G401.6 (cell line): ENCODE measurements at regions not wholly inside any gene's neighbourhood (a gene's known extent, or its start where the extent isn't known, plus 50 kb on each side); places are given as distances from the start of the nearest gene placed in this dataset.
"Not testable (repeated sequence)": the region's sequence is repeated elsewhere in the genome, so short reads cannot be mapped to it uniquely, and the experiment has no call there.

Experiments
- FAIRE-seq: peaks from 2 replicates; lab custom pipeline; 2012; peaks lifted over from hg19 to GRCh38; lab: Jason Lieb, UNC

DNA sequence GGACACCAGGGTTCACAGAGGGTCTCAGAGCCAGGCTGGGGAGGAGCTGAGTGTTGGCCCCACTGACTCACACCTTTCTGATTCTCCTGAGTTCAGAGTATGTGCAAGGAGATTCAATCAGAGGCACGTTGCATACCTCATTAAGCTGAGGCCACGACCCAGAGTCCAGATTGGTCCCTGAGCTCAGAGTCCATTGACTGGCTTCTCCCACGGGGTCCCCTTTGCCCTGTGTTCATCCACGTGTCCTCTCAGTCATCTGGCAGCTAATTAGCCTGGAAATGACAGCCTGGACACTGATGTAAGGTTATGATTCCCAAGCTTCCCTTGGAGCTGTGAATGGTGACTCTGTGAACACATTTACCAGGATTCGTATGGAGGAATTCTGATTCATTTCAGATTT lies 267.2 kb downstream of the SH3BP4 start:
- no peak for FAIRE-seq

DNA sequence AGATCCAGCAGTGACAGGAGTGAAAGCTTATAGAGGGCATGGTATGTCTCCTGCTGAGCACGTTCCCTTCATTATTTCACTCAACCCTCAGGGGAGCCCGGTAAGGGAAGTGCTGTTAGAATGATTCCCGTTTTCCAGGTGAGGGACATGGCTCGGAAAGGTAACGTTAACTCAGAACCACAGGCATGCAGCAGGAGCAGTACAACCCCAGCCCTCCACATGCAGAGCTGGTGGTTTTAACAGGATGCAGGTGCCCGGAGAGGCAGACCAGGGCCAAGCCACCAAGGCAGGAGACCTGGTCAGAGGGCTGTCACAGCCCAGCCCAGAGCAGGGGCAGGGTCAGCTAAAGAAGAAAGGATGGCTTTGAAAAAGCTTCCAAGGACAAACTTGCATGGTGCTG lies 268.5 kb downstream of the SH3BP4 start:
- FAIRE-seq: no peak

DNA sequence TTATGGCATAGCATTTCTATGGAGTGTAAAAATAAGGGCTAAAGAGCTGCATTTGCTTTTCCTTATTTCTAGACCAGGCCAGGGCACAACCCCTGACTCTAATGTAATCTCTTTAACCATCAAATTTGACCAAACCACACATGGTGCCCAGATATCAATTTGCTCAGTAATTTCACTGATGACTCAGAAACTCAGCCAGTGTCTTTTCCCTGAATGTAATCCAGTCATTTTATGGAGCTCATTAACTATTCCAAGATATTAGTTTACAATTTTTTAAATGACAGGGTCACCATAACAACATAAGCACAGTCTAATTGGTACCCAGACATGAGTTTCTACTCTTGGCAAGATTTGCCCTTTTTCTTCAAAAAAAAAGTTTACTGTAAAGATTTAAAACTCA lies 270.8 kb upstream of the AGAP1 start:
- no peak for FAIRE-seq

DNA sequence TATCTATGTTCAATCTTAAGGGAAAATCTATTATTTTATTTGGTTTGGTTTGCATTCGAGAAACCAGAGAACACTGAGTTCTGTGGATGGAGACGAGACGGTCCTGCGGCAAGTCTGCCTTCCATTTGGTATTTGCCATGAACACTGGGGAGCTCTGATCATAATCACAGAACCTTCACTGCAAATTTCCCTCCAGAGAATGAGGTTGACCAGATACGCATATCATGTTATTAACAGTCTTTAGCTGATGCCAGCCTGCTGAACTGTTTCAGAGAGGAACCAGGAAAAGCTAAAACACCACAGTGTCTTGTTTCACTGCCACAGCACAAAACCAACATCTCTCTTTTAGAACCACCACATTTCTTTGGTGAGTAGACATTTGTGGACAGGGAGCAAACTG lies 269.4 kb upstream of the AGAP1 start:
- FAIRE-seq: no peak

DNA sequence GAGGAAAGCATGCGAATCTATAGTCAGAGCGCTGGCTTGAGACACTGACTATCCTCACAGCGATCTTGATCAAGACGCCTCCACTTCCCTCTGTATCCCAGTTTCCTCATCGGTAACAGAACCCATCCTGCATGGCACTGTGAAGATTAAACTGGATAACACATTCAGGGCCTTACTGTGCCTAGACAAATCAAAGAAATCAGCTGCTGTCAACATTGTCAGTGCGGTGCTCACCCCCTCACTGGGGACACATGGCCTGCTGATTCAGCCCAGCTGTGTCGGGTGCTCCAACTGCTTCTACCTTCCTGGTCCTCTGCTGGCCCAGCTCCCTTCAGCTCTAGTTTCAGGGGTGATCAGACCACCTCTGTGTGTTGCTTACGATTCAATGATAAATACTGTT lies 268.6 kb upstream of the AGAP1 start:
- no peak for FAIRE-seq

DNA sequence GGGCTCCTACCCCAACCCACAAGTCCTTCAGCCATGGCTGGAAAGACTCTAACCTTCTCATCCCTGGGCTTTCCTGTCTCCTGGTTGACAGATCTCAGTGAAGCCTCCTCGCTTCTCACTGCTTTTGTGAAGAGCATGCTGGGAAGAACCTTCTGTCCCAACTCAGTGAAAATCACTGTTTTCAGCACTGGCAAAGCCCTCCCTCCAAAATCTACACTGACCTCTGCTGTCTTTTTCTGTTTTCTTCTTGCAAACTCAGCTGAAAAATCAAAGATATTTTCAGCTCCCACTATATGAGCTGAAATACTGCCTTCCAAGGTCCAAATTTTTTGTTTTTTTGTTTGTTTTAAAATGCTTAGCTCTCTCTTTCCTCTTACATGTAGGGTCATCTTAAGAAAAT lies 266.3 kb upstream of the AGAP1 start:
- no peak for FAIRE-seq

DNA sequence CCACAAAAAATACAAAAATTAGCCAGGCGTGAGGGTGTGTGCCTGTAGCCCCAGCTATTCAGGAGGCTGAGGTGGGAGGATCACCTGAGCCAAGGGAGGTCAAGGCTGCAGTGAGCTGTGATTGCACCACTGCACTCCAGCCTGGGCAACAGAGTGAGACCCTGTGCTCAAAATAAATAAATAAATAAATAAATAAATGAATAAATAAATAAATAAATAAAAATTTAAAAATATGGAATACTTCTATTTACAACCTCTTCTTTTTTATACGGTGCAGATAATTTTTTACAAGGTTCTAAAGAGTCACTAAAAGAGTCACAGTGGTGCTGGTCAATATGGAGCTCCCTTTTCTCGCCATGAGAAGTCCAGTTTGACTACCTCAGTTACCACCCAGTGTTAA lies 265.4 kb upstream of the AGAP1 start:
- FAIRE-seq: not testable (repeated sequence)

DNA sequence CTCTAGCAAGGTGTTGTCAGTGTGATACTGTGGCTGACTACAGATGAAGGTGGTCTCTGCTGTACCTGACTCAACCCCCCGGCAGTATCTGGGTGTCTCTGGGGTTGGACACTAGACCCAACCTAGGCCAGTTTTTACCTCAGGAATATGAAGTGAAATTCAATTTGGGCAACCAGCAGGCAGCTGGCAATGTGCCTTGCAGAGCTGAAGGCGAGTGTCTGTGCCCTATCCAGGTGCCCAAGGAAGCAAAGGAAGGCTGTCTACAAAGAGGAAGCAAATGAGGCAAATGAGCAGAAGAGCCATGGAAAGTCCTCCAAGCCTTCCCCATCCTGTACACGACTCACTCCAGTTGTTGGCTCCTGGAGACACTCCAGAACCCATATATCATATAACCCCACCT lies 264.6 kb upstream of the AGAP1 start:
- no peak for FAIRE-seq

DNA sequence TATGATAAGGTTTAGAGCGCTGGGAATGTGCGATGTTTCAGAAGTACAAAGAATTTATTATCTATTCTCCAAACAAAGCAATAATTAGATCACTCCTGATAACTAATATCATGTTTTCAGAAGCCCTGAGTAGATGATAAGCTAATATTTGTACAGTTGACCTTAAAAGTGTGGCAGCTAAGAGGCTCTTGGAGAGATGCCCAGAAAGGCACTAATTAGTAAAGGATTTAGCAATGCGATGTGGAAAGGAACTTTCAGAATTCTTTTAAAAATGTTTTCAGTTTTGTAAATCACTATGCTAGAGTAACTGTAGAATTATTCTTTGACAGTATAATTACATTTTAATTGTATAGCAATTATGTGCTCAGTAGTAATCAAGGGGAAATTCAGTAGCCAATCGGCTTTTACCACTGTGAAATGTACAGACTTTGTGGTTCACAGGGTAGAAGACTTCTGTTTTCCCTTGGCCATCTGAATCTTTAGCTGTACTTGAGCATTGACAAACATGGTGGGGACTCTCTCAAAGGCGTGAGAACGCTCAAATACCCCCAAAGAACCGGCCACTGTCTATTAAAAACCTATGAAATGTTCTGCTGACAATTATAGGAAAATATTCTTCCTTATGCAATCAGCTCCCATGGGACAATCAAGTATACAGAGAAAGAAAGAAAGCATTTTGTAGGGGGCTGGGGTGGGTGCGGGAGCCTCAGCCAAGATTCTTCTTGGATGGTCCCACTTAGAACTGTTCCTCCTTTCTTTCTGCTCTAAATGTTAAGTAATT lies 262.8 kb upstream of the AGAP1 start:
- no peak for FAIRE-seq

DNA sequence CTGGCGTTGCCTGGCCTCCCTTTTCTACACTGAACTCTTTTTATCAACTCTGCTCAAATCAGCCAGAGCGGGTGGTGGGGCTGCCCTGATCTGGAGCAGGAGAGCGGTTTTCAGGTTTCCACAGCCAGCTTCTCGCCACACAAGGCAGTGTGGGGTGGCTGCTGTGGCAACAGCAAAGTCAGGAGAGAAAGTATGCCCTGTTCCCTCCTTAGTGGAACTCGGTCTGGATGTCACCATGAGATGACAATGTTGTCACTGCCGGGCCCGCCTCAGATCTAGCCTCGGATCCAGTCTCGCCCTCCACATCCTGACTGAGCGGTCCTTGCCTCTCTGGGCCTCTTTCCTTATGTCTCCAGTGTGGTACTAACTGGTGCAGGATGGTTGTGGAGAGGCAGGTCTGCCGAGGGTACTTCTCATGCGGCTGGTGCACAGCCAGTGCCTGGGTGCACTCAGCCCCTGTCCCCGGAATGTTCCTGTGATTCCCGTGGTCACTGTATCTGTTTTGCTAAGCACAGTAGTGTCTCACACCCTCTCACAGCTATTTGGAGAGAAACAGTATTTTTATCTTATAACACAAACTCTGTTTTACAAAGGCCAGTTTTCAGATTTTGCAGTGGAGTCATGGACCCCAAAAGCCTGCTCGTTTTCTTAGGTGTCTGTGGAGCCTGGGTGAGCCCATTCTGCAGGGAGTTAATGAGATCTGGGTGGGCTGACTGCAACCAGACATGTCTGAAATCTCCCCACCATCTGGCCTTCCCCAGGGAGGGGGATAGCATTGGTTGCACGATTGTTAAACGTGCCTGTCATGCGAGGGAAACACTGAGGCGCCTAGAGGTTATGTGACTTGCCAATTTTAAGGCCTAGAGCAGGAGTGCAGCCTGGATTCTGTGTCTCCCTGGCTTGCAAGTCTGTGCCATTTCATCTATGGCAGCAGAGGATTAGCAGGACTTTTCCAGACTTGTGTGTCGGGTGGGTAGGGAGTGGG lies 261.1 kb upstream of the AGAP1 start:
- no peak for FAIRE-seq

DNA sequence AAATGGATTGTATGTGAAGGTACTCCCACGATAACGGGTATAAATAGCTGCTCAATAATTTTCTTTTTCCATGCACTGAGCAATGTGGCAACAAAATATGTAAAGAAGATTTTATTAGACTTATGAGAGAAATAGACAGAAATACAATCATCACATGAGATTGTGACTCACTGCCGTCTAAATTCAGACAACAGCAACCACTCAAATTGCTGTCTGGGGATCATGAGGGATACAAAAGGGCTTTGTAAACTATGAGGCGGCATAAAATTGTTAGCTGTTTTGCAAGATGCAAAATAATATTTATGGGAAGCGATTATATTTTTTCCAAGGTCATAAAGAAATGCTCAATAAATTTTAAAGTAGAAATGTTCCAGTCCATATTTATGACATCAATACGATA lies 259.1 kb upstream of the AGAP1 start:
- FAIRE-seq: no peak

DNA sequence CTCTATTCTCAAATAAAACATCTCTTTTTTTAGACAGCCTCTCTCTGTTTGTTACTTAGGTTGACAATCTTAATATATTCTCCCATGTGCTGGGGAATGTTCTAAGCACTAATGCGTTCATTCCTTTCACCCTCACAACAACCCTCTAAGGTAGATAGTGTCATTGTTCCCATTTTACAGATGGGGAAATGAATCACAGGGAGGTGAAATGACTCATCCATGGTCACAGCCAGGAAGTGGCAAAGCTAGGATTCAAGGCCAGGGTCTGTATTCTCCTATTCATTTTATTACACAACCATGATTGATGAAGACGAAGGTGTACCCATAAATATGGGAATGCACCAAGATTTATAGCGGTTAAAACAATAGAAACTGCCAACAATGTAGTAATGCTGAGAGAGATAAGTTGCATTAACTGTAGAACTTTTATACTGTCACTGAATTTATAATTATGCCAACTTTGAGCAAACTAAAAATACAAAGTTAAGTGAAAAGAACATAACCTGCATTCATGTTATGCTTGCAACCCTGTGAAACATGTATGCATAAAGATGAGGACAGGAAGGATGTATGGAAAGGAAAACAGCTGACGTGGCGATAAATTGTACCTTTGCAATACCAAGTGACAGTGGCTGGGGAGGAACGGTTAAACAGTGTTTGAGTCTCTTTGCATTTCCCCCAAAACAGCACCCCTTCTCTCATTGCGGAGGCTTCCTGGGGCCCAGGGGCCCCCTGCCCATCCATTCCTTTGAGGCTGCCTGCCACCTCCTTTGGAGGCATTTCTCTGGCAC lies 257.7 kb upstream of the AGAP1 start:
- no peak for FAIRE-seq

DNA sequence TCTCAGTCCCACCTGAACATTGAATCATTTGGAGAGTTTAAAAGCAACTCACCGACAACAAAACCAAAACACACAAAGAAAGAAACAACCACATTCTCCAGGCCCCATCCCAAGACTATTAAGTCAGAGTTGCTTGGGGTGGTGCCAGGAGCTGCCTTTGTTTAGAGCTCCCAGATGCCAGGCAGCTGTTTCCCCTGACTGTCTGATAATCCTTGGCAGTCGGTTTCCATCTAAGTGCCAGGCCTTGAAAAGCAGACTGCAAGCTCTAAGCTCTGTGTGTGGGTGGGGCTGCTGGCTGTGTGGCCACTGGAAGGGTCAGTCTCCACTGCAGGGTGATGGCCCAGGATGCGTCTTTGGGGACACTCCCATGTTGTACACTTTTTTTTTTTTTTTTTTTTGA lies 255.3 kb upstream of the AGAP1 start:
- no peak for FAIRE-seq

DNA sequence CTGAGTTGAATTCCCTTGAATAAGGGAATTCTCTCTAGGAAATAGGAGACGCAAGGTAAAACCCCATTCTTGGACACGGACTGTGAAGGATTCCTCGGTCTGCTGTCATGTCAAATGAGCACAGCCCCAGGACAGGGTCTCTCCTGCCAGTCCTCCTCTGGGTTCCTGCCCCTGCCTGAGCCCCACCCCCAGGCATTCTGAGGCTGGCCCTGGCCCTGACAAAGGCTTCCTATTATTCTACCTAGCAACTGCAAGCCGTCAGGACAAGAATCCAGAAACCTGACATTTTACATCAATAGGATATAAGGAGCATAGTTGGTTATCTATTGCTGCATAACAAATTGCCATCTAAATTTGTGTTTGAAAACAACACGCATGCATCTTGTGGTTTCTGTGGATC lies 253.3 kb upstream of the AGAP1 start:
- no peak for FAIRE-seq

DNA sequence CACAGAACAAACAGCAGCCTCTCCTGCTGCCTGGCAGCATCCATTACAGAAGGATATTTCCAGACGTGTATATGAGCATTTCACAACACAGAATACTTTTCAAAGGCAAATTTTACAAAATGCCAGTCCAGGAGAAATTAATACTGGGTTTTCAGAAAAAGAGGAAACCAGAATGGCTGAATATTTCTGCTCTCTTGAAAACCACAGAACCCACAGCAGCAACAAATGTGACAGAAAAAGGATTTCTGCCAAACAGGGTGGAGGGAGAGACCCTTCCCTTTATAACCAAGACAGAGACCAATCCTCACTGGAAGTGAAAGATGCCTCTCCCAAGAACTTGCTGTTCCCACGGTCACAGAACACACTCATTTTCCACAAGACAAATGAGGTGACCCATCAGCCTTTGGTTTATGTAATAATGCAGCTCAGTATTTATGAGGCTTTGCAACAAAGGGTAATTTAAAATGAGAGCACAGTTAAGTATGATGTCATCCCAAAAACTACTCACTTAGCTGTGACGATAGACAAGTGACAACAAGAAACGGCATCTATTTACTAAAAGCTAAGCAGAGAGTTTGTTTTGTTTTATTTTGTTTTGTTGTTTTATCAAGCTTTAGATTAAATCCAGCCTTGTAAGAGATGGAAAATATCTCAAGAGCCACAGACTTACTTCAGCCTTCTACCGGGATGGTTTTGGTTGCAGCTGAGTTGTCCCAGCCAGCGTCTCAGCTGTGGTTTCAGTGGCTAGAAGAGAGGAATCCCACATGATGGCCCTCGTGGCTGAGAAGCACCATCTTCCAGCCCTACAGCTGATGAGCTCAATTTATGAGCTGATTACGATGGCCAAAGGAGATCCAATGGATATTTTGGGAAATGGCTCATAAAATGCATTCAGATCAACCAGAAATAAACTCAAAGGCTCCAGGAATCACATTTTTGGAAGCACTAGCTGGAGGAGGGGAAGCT lies 249.3 kb upstream of the AGAP1 start:
- FAIRE-seq: no peak

DNA sequence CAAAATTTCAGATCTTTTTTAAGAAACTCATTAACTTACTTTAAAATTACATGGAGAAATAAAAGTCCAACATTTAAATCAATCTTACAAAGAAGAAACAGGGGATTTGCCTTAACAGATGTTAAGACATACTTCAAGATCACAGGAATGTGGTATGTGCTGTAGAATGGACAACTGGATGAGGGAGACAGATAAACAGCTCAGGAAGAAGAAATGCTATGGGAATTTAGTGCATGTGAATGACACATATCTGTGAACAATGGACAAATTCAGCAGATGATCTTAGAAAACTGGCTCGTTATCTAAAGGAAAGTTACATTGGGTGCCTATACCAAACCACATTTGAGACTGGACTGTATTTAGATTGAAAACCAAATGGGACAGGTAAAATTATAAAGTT lies 246.8 kb upstream of the AGAP1 start:
- FAIRE-seq: no peak

DNA sequence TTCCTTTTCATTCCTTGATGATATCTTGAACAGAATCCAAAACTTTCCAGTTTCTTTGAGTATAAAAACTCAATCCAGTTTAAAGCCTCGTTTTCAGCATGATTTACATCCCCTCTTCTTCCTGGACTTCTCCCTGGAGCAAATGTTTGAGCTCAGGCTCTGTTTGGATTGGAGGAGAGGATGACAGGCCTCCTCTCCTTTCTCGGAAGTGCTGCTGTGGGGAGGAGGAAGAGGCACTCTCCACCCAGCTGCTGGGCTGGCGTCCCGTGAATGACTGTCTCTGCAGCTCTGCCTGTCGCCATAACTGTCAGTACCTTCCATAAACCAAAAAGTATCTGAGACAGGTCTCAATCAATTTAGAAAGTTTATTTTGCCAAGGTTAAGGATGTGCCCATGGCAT lies 238.2 kb upstream of the AGAP1 start:
- no peak for FAIRE-seq

DNA sequence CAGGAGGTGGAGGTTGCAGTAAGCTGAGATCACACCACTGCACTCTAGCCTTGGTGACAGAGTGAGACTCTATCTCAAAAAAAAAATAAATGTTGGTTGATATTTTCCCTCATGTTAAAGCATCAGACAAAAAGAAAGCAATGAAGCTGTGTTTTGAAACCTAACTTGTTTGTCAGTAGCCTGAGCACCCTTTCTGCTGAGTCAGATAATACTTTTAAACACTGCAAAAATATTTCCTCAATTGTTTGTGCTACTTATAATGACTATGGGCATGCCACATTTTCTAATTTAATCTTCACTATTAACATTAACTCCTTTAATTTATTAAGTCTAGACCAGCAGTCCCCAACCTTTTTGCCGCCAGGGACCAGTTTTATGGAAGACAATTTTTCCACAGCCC lies 236.3 kb upstream of the AGAP1 start:
- FAIRE-seq: no peak

DNA sequence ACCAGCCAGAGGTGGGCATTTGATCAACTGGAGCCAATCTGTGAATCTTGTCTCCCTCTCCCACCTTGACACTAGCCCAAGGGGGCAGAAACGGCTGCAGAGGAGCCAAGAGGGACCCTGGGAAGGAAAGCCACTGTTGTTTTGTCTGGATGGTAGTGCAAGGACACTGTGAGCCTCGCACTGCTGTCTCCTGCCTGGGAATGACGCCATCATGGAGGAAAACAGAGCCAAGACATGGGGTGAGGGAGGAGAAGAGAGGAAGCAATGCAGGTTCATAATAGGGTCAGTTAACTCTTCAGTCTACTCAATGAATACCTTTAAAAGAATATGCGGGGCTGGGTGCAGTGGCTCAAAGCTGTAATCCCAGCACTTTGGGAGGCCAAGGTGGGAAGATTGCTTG lies 231.1 kb upstream of the AGAP1 start:
- no peak for FAIRE-seq

DNA sequence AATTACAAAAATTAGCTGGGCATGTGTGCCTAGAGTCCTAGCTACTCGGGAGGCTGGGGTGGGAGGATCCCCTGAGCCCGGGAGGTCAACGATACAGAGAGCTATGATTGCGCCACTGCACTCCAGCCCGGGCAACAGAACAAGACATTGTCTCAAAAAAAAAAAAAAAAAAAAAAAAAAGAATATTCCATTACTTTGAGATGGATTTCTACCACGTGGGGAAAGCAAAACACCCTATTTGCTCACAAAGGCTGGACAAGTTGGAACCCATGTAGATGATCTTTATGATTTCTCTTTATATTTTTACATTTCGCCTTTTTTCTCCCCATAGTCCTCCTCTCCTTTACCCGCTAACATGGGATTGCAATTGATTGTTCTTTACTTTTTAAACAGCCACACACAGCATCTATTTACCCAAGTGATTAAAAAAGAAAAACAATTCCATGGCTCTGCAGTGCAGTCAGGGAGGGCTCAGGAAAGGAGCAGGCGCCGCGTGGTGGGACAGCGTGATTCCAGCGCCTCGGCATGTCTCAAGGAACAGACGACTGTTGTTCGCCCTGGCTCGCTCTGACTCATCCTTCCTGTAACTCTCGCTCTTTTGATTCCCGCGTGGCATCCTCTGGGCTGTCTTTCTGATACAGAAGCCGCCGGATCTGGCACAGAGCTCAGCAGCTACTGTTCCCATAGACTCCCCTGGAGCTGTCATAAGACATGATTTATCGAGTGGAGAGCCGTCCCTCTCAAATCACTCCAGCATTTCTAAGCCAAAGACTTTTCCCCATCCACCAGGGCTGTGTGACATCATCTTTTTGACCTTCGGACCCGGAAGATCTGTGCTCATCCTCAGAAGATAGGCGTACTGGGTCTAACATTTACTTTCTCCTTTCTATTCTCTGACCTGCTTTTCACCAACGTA lies 230.4 kb upstream of the AGAP1 start:
- FAIRE-seq: no peak

DNA sequence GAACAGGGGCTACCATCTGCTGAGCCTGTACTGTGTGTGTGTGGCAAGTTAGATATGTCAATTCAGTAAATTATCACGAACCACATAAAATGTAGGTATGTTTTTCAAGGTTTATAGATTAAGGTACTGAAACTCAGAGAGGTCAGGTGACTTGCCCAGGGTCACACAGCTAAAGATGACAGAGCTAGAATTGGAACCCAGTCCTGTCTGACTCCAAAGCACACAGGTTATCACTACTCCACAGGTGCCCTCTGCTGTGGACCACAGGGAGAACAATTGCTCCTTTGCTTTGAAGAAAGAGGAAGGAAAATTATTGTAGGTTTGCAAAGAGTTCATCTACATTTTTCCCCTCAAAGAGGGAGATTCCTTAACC lies 229.7 kb upstream of the AGAP1 start:
- no peak for FAIRE-seq
